GM21360 (cell line): ENCODE measurements at regions not wholly inside any gene's neighbourhood (a gene's known extent, or its start where the extent isn't known, plus 50 kb on each side); places are given as distances from the start of the nearest gene placed in this dataset.

ENCODE experiments used
- ATAC-seq: cut with Tn5 transposase; IDR thresholded peaks from one replicate; pipeline ENCODE4 v1.9.1; 2021; ENCODE audit warnings: mild to moderate bottlenecking, moderate library complexity; ENCODE audit not compliant: unreplicated experiment

- no peak for ATAC-seq
Observed at GRCh38 chr2:226407135-226407534, 392.5 kb downstream of the IRS1 start.

- ATAC-seq = no peak
Observed at GRCh38 chr2:226405465-226405864, 394.2 kb downstream of the IRS1 start.

- ATAC-seq = no peak
Observed at GRCh38 chr2:226403369-226403768, 396.3 kb downstream of the IRS1 start.

- no peak for ATAC-seq
Observed at GRCh38 chr2:226399006-226399405, 400.6 kb downstream of the IRS1 start.

- ATAC-seq = no peak
Observed at GRCh38 chr2:226398580-226398979, 401.0 kb downstream of the IRS1 start.

GRCh38 chr2:226396541-226396940 is 403.1 kb downstream of the IRS1 start:
- ATAC-seq = no peak

GRCh38 chr2:226387499-226387942 is 412.1 kb downstream of the IRS1 start:
- ATAC-seq = no peak

GRCh38 chr2:226383461-226383860 is 416.2 kb downstream of the IRS1 start:
- ATAC-seq = no peak

GRCh38 chr2:226380679-226381078 is 418.9 kb downstream of the IRS1 start:
- ATAC-seq = no peak

- no peak for ATAC-seq
Observed at GRCh38 chr2:226378753-226379705, 420.6 kb downstream of the IRS1 start.

- ATAC-seq = no peak
Observed at GRCh38 chr2:226376516-226377180, 423.0 kb downstream of the IRS1 start.

GRCh38 chr2:226366920-226367319 is 432.7 kb downstream of the IRS1 start:
- no peak for ATAC-seq

GRCh38 chr2:226364217-226364616 is 435.4 kb downstream of the IRS1 start:
- no peak for ATAC-seq

- ATAC-seq = no peak
Observed at GRCh38 chr2:226362980-226363379, 436.6 kb downstream of the IRS1 start.

GRCh38 chr2:226360658-226361057 is 439.0 kb downstream of the IRS1 start:
- no peak for ATAC-seq

- no peak for ATAC-seq
Observed at GRCh38 chr2:226358688-226359087, 440.9 kb downstream of the IRS1 start.

- ATAC-seq = no peak
Observed at GRCh38 chr2:226357816-226358215, 441.8 kb downstream of the IRS1 start.

GRCh38 chr2:226355600-226355999 is 444.0 kb downstream of the IRS1 start:
- no peak for ATAC-seq

GRCh38 chr2:226354434-226354833 is 445.2 kb downstream of the IRS1 start:
- ATAC-seq = no peak

- ATAC-seq = no peak
Observed at GRCh38 chr2:226352941-226353560, 446.6 kb downstream of the IRS1 start.

GRCh38 chr2:226351711-226352110 is 447.9 kb downstream of the IRS1 start:
- ATAC-seq = no peak

GRCh38 chr2:226339616-226340015 is 460.0 kb downstream of the IRS1 start:
- ATAC-seq = no peak
